ENCODE measurements at regions not wholly inside any gene's neighbourhood (a gene's known extent, or its start where the extent isn't known, plus 50 kb on each side); places are given as distances from the start of the nearest gene placed in this dataset.

DNA sequence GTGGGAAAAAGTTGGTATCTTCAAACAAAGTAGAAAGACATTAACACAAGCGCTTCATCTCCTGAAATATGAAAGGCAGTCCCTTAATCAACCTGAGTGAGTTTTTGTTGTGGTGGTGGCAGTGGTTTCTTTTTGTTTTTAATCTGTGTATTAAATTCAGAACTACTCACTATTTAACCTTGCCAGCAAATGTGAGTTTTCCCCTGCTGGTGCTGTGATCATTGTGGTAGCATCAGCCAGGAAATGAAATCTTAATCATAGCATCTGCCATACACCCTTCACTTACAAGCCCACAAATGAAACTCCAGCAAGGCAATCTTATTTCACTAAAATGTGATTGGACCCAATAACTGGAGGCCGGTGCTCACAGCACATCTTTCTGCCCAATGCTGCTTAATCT lies 229.7 kb downstream of the SHOX2 start:
- Histone ChIP-seq H3K27me3 (no peaks in the 10 kb centered on the region), H3K27ac (no peak overlapping the region), H3K4me1 (no peaks in the 10 kb centered on the region), H3K9me3 (peaks cover 0 to 8% (median 2%) of the 10 kb centered on the region in 4 donors), H3K36me3 (no peaks in the 10 kb centered on the region), H3K4me3 (no peak overlapping the region)
- ATAC-seq (ENCODE audit: low FRiP score in 2 of 2) (no peak), DNase-seq (no peak)
- 83 to 86% methylated on average over 2 of the region's 2 CpGs for WGBS, 2 donors
- TF ChIP-seq POLR2AphosphoS5 (IDR thresholded peaks at IDR 0.05) (no peak), POLR2A (IDR thresholded peaks at IDR 0.05) (no peak), EP300 (IDR thresholded peaks at IDR 0.05) (no peak), CTCF (IDR thresholded peaks at IDR 0.05) (no peak)

- no peaks in the 10 kb centered on the region for H3K27me3 ChIP-seq
- 38 to 65% methylated on average over 1 of the region's 1 CpG for WGBS, 2 donors
- H3K9me3 ChIP-seq = no peaks in the 10 kb centered on the region
- no peak for ATAC-seq (ENCODE audit: low FRiP score in 2 of 2)
- DNase-seq = no peak
- no peaks in the 10 kb centered on the region for H3K4me1 ChIP-seq
- H3K27ac ChIP-seq = no peak overlapping the region
- no peak overlapping the region for H3K4me3 ChIP-seq
- H3K36me3 ChIP-seq = no peaks in the 10 kb centered on the region
- TF ChIP-seq EP300 (IDR thresholded peaks at IDR 0.05) = no peak
- TF ChIP-seq POLR2A (IDR thresholded peaks at IDR 0.05) = no peak
- TF ChIP-seq POLR2AphosphoS5 (IDR thresholded peaks at IDR 0.05) = no peak
- TF ChIP-seq CTCF (IDR thresholded peaks at IDR 0.05) = no peak
These were observed 233.3 kb downstream of the SHOX2 start for GRCh38 chr3:157872902-157873301.

DNA sequence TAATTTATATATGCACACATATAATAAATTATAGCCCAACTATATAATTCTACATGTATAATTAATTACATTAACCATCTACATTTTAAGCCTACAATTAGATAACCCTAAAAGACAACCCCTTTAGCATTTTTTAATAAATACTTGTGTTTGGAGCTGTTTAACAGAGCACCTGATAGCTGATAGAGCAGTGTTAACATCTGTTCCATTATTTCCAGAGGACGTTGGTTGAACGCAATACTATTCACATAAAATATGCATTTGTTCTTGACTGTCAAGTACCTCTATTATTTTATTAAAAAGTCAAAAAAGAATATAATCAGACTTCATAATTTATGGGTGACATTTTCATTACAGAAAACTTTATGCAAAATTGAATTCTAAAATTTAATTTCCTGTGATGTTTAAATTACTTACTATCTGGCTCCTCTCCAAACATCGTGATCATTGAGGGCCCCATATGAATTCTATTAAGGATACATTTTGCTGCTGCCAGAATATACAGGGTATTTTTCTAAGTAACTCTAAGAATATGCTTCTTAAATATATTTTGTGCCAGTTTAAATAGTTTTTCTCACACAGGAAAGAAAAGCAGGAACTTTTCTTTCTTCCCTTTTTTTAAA lies 234.3 kb downstream of the SHOX2 start:
- H3K36me3 ChIP-seq = no peaks in the 10 kb centered on the region
- H3K9me3 ChIP-seq = no peaks in the 10 kb centered on the region
- WGBS, 2 donors = 62 to 63% methylated on average over 3 of the region's 3 CpGs
- TF ChIP-seq EP300 (IDR thresholded peaks at IDR 0.05) = no peak
- TF ChIP-seq POLR2AphosphoS5 (IDR thresholded peaks at IDR 0.05) = no peak
- TF ChIP-seq POLR2A (IDR thresholded peaks at IDR 0.05) = no peak
- no peak for TF ChIP-seq CTCF (IDR thresholded peaks at IDR 0.05)
- no peaks in the 10 kb centered on the region for H3K4me1 ChIP-seq
- no peaks in the 10 kb centered on the region for H3K27me3 ChIP-seq
- DNase-seq (no peak), ATAC-seq (ENCODE audit: low FRiP score in 2 of 2) (no peak)
- H3K27ac ChIP-seq = no peak overlapping the region
- no peak overlapping the region for H3K4me3 ChIP-seq

DNA sequence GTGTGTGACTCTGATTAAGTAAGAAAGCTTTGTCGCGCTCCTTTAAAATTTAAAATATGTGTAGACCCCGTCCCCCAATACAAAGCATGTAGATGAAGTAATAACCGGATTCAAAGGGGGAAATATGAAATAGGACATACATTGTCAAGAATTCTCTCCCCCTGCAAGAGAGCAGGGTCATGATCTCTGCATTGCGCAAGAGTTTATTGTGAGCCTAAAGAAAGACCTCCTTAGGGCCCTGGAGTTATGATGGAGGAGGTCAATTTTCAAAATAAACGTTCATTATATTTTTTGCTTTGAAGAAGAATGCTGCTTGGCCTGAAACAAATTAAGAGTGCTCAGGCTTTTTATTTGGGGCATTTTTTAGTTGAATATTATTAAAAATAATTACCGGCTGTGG lies 235.0 kb downstream of the SHOX2 start:
- 81 to 83% methylated on average over 7 of the region's 7 CpGs for WGBS, 2 donors
- Histone ChIP-seq H3K4me3 (no peak overlapping the region), H3K27ac (no peak overlapping the region), H3K36me3 (no peaks in the 10 kb centered on the region), H3K4me1 (no peaks in the 10 kb centered on the region), H3K27me3 (no peaks in the 10 kb centered on the region), H3K9me3 (no peaks in the 10 kb centered on the region)
- no peak for ATAC-seq (ENCODE audit: low FRiP score in 2 of 2)
- no peak for DNase-seq
- TF ChIP-seq EP300 (IDR thresholded peaks at IDR 0.05) = no peak
- TF ChIP-seq POLR2AphosphoS5 (IDR thresholded peaks at IDR 0.05) = no peak
- no peak for TF ChIP-seq CTCF (IDR thresholded peaks at IDR 0.05)
- no peak for TF ChIP-seq POLR2A (IDR thresholded peaks at IDR 0.05)

- no peaks in the 10 kb centered on the region for H3K36me3 ChIP-seq
- DNase-seq (no peak), ATAC-seq (ENCODE audit: low FRiP score in 2 of 2) (peak in 1 of 2 donors; percentile 53)
- H3K9me3 ChIP-seq = no peaks in the 10 kb centered on the region
- no peak overlapping the region for H3K4me3 ChIP-seq
- no peaks in the 10 kb centered on the region for H3K27me3 ChIP-seq
- TF ChIP-seq EP300 (IDR thresholded peaks at IDR 0.05) (no peak), CTCF (IDR thresholded peaks at IDR 0.05) (no peak), POLR2AphosphoS5 (IDR thresholded peaks at IDR 0.05) (no peak), POLR2A (IDR thresholded peaks at IDR 0.05) (no peak)
- no peaks in the 10 kb centered on the region for H3K4me1 ChIP-seq
- H3K27ac ChIP-seq = no peak overlapping the region
- 54 to 57% methylated on average over 2 of the region's 2 CpGs for WGBS, 2 donors
These were observed 237.3 kb downstream of the SHOX2 start for GRCh38 chr3:157868946-157869345.

All from upper lobe of left lung (tissue), 6 donors.